CD4-positive, alpha-beta T cell treated with Interleukin-15 for 4 hours (primary cell): ENCODE measurements at regions not wholly inside any gene's neighbourhood (a gene's known extent, or its start where the extent isn't known, plus 50 kb on each side); places are given as distances from the start of the nearest gene placed in this dataset.

Experiments
- DNase-seq: peaks from one replicate; pipeline ENCODE4 v3.0.0-alpha.2; 2020; ENCODE audit warnings: low spot score

GRCh38 chr3:194265996-194266964, 84.8 kb downstream of the CPN2 start:
- no peak for DNase-seq

GRCh38 chr3:194267744-194268653, 83.1 kb downstream of the CPN2 start:
- no peak for DNase-seq

- no peak for DNase-seq
These were observed 82.2 kb downstream of the CPN2 start for GRCh38 chr3:194268654-194269512.

GRCh38 chr3:194269610-194270145, 81.5 kb downstream of the CPN2 start:
- no peak for DNase-seq

- DNase-seq: no peak
These were observed 80.3 kb downstream of the CPN2 start for GRCh38 chr3:194270627-194271459.

GRCh38 chr3:194271460-194272035, 79.6 kb downstream of the CPN2 start:
- no peak for DNase-seq

GRCh38 chr3:194272221-194272620, 78.9 kb downstream of the CPN2 start:
- no peak for DNase-seq

- DNase-seq: no peak
These were observed 78.0 kb downstream of the CPN2 start for GRCh38 chr3:194272861-194273742.

GRCh38 chr3:194273743-194274310, 77.3 kb downstream of the CPN2 start:
- DNase-seq: no peak

- DNase-seq: no peak
These were observed 76.6 kb downstream of the CPN2 start for GRCh38 chr3:194274424-194275085.

- DNase-seq: no peak
These were observed 75.8 kb downstream of the CPN2 start for GRCh38 chr3:194275291-194275690.

- no peak for DNase-seq
These were observed 75.4 kb downstream of the CPN2 start for GRCh38 chr3:194275721-194276120.

- no peak for DNase-seq
These were observed 74.4 kb downstream of the CPN2 start for GRCh38 chr3:194276768-194277103.

- no peak for DNase-seq
These were observed 73.9 kb downstream of the CPN2 start for GRCh38 chr3:194277104-194277785.

GRCh38 chr3:194277786-194278130, 73.4 kb downstream of the CPN2 start:
- DNase-seq: no peak

GRCh38 chr3:194278186-194278845, 72.8 kb downstream of the CPN2 start:
- DNase-seq: no peak

GRCh38 chr3:194279101-194279500, 72.0 kb downstream of the CPN2 start:
- DNase-seq: no peak
